Fibroblast of skin of back (primary cell): ENCODE measurements at regions not wholly inside any gene's neighbourhood (a gene's known extent, or its start where the extent isn't known, plus 50 kb on each side); places are given as distances from the start of the nearest gene placed in this dataset.
"Not testable (repeated sequence)": the region's sequence is repeated elsewhere in the genome, so short reads cannot be mapped to it uniquely, and the experiment has no call there.

ENCODE experiments used
- DNase-seq: peaks from one replicate; pipeline ENCODE4 v3.0.0-alpha.2; 2013

DNA sequence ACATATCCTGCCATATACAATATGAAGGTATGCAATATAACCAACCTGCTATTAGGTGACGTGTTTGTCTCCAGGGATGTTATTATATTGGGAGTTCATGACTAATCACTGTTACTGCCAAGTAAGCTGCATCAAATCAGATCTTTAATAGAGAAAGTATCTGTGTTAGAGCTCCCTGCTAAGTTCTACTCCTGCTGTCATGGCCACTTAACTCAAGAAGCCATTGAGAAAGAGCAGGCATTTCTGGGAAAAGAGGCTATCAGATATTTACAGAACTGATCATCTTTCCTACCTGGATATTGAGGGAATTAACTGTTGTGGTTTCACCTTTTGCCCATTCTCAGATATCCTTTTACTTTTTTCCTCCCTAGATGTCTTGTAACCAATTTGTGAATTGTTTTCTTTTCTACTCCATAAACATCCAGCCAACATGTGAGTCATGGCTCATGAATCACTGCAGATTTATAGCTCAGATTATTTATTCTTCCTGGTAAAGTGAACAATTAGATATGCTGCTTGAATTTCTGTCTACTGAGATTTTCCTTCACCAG lies 634.8 kb upstream of the FAM174A start:
- DNase-seq = no peak

DNA sequence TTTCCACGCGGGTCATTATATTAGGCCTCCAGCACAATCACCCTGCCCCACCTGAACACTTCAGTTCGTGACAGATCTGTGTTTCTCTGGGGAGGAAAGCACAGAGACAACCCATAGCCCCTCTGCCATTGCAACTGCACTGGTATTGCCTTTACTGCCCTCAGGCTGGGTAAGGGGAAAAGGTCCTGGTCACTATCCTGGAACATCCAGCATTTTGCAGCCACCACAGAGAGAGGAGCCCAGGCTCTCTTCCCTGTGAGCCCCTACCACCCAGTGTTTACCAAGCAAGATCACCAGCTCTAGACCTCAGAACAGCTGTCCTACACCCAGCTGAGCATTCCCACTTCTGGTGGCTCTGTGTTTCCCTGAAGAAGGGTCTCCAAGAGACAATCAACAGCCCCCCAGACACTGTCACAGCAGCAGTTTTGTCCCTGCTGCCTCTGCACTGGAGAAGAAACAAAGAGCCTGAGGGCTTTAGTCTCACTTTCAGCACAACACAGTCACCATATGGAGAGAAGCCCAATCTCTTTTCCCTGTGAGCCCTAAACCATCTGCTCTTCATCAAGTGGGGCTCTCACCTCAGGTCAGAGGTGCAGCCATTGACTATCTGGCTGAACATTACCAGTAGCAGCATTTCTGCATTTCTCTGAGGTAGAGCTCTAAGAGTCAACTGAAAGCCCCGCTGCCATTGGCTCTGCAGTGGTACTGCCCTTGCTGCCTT lies 655.2 kb upstream of the FAM174A start:
- no peak for DNase-seq

DNA sequence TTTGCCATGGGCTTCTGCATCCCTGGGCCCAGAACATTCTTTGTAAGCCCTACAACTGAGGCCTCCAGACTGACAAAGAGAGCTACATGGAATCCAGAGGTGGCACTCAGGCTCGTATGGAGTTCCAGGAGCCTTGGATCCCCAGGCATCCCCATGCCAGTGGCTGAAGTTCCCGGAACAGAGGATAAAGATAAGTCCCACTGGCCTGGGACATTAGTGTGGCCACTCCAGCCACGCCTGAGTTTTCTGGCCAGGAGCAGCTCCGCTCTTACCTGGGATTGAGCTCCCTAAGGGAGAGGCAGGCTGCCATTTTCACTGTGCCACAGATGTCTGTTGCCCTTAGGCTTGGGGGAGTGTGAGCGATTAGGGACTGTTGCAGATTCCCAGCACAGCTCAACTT lies 656.3 kb upstream of the FAM174A start:
- DNase-seq = no peak

DNA sequence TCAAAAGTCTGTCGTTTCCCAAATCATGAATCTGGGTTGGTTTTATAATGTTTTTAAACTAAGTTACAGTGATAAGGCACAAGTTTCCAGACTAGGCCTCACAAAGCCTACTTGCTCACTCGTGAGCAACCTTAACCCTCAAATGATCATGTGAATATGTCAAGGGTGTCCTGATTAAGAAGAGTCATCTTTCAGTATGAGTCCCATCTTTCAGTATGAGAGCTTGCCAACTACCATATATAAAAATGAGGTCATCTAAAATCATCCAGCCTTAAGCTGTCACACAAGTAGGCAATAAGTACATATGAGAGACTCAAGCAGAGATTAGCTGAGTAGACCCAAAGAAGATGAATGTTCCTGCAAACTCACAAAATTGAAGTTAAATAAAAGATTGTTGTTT lies 668.4 kb upstream of the FAM174A start:
- no peak for DNase-seq

DNA sequence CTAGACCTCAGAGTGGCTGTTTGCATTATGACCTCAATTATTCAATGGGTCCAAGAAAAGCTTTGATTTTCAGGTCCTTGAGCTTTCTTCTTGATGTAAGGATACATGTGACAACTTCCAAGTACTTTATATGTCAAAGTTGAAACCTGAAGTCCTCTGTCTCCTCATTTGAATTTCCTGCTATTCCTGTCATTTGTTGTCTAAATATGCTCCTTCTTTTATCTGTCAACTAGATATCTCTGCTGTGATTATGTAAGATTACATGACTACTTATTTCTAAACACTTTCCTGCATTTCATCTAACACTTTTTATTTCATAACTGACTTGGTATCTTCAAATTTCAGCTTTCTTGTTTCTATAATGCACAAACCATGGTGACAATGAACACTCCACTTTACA lies 670.0 kb upstream of the FAM174A start:
- DNase-seq = no peak

DNA sequence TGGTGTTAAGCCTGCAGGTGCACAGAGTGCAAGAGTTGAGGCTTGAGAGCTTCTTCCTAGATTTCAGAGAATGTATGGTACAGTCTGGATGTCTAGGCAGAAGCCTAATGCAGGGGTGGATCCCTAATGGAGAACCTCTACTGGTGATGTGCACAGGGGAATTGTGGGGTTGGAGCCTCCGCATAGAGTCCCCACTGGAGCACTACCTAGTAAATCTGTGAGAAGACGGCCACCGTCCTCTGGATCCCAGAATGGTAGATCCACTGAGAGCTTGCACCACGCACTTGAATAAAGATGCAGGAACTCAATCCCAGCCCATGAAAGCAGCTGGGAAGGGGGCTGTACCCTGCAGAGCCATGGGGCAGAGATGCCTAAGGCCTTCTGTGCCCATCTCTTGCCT lies 699.4 kb upstream of the FAM174A start:
- DNase-seq = no peak

DNA sequence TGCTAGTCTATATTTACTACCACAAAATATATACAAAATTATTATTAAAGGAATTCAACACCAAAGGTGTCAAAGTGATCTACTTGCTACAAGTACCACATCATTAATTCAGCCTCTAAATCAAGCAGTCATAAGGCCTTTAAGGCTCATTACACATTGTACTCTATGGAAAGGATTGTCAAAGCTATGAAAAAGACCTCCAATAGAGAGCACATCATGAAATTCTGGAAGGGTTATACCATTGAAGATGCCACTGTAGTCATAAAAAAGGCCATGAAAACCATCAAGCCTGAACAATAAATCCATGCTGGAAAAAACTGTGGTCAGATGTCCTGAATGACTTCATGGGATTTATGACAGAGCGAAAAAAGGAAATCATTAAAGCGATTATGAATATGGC lies 708.0 kb upstream of the FAM174A start:
- DNase-seq = no peak

DNA sequence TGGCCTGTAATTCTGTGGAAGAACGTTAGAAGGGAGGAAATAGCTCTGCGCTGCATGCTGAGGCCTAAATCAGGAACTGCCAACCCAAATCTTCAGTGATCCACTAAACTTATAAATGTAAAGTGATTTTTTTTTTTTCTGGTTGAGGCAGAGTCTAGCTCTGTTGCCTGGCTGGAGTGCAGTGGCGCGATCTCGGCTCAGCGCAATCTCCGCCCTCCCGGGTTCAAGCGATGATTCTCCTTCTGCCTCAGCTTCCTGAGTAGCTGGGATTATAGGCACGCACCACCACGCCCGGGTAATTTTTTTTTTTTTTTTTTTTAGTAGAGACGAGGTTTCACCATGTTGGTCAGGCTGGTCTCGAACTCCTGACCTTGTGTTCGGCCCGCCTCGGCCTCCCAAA lies 717.4 kb upstream of the FAM174A start:
- DNase-seq = no peak

DNA sequence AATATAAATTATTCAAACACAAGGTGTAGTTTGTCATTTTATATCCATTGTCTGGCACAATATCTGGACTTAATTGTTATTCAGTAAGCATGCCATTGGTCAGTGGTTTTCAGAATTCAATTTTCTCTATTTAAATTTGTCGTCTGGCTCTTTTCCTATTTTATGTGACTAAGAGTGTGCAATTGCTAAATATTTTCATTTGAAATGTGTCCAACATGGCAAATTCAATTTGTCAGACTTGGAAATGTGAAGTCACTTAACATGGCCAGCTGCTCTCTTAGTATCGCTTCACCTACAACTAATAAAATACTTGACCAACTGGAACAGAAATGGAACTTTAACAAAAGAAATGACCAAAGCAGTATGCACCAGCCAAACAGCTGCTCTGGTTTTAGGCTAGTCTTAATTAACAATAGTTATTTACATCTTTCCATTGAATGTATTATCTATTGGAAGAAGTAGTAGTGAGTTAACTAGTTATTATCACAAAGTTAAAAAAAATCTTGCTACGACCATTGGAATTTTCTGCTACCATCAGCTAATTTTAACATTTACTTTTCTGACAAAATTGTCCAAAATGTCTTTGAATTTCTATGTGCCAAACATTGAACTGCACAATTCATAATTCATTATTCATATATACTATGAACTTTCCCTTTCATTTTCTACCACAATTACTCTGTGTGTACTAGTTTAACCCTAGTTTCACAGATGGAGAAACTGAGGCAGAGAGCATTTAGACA lies 720.7 kb upstream of the FAM174A start:
- no peak for DNase-seq

DNA sequence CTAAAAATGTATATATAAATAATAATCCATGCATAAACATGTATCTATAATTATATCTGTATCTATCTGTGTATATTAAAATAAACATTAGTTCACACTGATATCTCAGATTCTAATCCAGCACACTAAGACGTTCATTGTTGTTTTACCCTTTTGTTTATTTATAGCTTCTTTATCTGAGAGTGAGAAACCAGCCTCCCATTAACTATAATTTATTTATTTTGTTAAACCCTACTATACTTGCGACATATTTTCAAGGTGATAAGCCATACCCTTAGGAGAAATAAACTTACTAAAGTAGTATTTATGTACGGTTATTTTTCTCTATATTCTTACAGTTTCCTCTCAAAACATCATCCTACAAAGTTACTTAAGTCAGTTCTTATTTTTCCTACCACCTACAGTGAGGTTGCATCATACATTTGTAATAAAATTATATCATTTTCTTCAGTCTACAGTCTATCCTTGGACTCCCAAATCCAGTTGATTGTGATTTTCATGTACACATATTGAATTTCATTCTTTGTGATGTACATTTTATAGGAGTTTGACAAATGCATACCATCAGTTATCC lies 726.4 kb upstream of the FAM174A start:
- DNase-seq = no peak

DNA sequence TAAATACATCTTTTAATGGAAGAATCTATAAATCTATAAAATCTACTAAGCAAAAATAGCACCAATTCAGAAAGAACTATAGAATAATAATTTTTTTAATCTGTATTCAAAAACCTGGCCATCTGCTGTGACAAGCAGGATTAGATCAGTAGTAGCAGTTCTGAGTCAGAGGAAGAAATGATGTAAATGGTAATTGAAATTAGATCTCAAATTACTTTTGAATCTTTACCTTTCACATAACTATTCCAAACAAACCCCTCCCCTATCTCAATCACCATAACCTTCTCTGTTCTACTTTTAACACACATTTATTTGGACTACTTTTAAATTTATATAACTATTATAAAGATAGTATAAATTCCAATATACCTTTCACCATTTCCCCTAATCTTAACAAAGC lies 727.8 kb upstream of the FAM174A start:
- no peak for DNase-seq

DNA sequence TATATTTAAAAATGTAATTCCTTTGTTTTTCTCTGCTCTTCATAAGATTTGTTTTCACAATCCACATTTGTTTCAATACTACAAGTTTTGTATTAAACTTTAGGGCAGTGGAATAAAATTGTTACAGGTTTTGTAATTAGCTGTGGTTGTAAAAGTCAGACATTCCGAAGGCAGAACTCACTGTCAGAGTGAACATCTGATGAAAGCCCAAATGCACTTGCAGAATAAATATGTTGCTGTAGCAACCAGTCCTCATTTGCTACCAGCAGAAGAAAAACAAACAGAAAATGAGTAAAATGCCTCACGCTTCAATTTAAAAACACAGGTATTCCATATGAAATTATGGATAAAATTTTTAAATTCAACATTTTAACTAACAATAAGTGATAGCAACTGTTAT lies 740.1 kb upstream of the FAM174A start:
- DNase-seq = no peak

DNA sequence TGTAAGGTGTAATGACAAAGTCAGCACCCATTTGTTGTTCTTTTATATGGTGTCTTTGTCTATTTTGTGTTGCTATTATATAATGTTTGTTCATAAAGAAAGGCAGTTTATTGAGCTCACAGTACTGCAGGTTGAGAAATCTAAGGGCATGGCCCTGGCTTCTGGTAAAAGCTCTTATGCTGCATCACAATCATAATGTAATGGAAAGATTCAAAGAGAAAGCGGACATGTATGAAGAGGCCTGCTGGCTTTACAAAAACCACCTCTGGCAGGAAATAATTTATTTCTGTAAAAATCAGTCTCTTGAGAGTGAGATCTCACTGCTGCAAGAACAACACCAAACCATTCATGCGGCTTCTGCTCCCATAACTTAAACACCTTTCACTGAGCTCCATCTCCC lies 746.7 kb upstream of the FAM174A start:
- no peak for DNase-seq

DNA sequence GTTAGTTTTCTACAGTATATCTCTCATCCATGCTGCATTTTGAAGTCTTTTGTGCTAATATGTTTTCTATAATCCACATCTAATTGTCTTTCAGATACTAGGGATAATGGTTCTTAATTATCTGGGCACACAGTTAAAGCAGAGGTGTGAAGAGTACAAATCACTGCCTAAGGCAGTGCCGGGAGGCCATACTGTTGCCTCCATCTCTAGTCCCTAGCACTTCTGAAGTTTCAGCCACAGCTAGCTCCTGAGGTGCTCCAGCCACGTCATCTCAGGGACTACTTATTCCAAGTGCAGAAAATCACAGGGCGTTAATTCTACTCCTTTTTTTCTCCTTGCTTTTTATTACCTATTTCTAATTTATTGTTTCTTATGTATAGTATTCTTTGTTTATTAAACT lies 760.0 kb upstream of the FAM174A start:
- DNase-seq = no peak

DNA sequence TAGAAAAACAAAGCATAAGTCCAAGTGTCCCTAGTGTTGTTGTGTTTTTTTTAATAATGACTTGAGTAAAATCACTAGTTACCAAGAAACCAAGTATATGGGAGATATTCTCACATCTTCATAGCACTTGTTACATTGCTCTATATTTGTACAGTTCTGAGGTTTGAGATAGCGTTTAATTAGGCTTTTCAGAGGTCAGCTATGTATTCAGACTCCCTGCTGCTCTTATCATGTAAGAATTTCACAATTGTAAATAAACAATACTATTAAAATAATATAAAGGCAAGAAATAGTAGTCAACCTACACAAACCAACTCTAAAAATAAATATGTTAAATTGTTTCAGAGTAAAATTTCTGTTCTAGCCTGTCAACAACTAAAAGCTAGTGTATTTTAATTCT lies 761.9 kb upstream of the FAM174A start:
- no peak for DNase-seq

DNA sequence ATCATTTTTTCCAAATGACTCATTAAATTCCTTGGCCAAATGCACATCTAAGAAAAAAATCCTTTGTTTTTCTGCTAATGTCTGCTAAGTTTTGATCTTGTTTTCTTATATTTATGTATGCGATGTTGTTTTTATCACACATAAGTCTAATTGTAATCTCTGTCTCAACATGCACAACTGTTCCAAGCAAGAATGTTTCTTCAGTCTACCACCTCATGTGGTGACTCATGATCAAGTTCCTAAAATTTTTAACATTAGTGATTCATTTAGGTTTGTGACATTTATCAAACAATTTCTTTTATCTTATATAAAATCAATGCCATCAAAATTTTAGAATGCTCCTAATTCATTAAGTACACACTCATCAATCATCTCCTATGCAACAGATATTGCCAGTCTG lies 763.9 kb upstream of the FAM174A start:
- DNase-seq = no peak

DNA sequence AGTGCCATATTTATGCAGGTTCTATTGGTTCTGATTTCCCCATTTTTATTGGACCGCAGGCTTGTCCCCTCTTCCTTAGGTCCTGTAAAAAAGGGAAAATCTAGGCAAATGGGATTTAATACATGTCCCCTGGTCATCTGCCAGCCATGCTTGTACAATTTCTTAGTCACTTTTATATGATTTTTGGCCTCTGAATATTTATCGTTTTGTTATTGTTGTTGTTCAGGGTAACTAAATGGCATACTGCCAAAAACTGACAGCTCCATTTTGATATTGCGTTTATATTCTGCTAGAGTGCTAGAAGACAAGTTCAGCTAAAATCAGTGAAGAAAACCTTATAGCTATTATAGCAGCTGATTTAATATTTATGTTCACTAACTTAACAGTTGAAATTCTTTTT lies 770.2 kb upstream of the FAM174A start:
- no peak for DNase-seq

DNA sequence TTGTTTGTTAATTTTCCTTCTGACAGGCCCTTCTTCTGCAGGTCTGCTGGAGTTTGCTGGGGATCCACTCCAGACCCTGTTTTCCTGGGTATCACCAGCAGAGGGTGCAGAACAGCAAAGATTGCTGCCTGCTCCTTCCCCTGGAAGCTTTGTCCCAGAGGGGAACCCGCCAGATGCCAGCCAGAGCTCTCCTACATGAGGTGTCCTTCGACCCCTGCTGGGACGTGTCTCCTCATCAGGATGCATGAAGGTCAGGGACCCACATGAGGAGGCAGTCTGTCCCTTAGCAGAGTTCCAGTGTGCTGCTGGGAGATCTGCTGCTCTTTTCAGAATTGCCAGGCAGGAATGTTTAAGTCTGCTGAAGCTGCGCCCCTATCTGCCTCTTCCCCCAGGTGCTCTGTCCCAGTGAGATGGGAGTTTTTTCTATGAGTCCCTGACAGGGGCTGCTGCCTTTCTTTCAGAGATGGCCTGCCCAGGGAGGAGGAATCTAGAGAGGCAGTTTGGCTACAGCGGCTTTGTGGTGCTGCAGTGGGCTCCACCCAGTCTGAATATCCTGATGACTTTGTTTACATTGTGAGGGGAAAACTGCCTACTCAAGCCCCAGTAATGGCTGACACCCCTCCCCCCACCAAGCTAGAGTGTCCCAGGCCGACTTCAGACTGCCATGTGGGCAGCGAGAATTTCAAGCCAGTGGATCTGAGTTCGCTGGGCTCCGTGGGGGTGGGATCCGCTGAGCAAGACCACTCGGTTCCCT lies 772.0 kb upstream of the FAM174A start:
- no peak for DNase-seq

DNA sequence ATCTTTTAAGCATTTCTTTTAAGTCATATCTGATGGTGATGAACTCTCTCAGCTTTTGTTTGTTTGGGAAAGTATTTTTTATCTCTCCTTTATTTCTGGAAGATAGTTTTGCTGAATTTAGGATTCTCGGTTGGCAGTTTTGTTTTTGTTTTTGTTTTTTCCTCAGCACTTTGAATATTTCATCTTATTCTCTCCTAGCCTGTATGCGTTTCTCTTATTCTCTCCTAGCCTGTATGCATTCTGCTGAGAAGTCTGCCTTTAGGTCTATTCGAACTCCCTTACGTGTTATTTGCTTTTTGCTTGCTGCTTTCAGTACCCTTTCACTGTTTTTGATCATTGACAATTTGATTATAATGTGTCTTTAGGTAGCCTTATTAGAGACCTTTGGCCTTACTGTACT lies 787.8 kb upstream of the FAM174A start:
- DNase-seq = no peak

DNA sequence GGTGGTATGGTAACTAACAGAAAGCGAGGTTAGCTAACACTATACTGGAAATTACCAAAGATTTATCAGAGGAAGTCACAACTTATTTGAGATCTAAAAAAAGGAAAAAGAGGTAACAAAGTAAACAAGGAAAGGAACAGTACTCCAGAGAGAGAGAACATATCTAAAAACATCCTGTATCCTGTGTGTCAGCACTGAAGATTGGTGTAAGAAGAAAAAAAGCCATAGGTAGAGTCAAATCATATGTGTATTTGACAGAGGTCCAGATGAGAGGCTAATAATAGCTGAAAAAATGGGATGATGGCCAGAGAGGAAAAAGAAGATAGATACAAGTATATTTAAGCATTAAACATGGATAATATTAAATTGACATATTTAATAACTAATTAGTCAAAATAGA lies 802.0 kb upstream of the FAM174A start:
- not testable (repeated sequence) for DNase-seq

DNA sequence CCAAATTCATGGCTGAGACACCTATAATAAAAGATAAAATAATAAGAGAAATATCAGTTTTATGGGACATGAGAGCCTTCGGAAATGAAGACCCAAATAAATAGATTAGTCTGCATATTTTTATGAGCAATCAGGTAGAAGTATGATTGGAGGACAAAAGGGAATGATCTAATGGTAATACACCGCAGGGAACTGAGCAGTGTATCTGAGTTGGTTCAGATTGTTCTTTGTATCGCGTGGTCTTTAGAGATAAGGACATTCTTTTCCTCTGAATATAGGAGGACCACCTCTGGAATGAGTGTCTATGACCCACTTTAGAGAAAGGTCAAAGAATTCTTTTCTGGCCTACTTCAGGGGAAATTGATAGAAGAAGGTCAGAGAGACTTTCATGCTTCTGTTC lies 801.8 kb upstream of the CHD1 start:
- not testable (repeated sequence) for DNase-seq

DNA sequence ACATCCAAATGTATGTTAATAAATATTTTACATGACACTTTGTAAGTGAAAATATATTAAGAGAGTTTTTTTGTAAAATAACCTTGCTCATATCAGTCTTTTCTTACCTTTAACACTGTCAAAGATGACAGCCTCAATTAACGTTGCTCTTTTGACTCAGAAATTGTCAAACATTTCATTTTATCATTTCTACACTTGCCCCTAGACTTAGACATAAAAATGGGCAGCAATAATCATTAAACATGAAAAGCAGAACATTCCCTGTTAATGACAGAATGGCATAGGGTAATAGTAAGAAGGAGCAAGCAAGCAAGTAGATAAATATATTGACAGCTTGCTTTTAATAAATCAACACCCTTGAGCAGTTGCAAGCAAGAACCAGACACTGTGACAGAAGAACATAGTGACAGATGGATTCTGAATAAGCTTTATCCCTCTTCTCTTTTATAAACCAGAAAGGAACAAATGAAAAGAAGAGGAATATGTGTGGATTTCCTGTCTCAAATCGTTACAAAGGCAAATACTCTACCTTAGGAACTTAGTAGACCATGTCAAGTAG lies 796.0 kb upstream of the CHD1 start:
- no peak for DNase-seq

DNA sequence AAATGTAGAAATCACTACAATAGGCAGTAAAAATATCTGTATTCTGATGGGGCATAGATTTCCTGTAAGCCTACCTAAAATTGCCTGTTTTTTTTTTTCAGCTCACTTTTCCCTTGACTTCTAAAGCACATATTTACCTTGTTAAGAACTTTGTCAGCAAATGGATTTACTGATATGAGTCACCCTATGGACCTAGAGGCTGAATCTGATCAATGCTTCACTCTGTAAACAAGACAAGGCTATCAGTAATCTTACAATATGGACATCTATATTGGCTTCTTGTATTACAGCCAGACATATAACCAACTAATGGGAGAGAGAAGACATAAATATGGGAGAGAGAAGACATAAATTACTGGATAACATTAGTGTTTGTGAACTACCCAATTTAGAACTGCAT lies 792.7 kb upstream of the CHD1 start:
- DNase-seq = no peak
